CD14-positive monocyte (primary cell): ENCODE measurements at regions not wholly inside any gene's neighbourhood (a gene's known extent, or its start where the extent isn't known, plus 50 kb on each side); places are given as distances from the start of the nearest gene placed in this dataset.

ENCODE experiments used
- DNase-seq, 3 donors: peaks; one replicate each; pipeline ENCODE4 v3.0.0-alpha.2; 2011 to 2022
- H2AFZ ChIP-seq: 2 replicates; pipeline ENCODE4 v1.6.0; 2012; ENCODE audit warnings: mild to moderate bottlenecking, low read depth, low read length, inconsistent platforms; ENCODE audit not compliant: insufficient read depth, poor library complexity, severe bottlenecking
- H3K27ac ChIP-seq, 2 donors: 1 replicate in 1 of 2; 2 replicates in 1 of 2; pipeline ENCODE4 v1.5.1; 2012 to 2013; ENCODE audit warnings: low read length in 2 of 2, control low read depth in 1 of 2, inconsistent platforms in 1 of 2, low read depth in 1 of 2, mild to moderate bottlenecking in 1 of 2
- H3K27me3 ChIP-seq, 2 donors: one replicate each; pipeline versions ENCODE4 v1.6.0 to v1.6.1; 2011 to 2013; ENCODE audit warnings: low read length in 2 of 2; ENCODE audit not compliant: control insufficient read depth in 2 of 2, insufficient read depth in 2 of 2
- H3K36me3 ChIP-seq, 2 donors: replicated peaks in 1 of 2; 1 replicate in 1 of 2; 2 replicates in 1 of 2; pipeline versions ENCODE4 v1.5.1 to v1.6.1; 2012 to 2013; ENCODE audit warnings: low read length in 2 of 2, control low read depth in 1 of 2, inconsistent platforms in 1 of 2, mild to moderate bottlenecking in 1 of 2; ENCODE audit not compliant: insufficient read depth in 2 of 2, control insufficient read depth in 1 of 2
- H3K4me1 ChIP-seq, 2 donors: 1 replicate in 1 of 2; 2 replicates in 1 of 2; pipeline versions ENCODE4 v1.5.1 to v1.6.1; 2012 to 2013; ENCODE audit warnings: low read length in 2 of 2, control low read depth in 1 of 2, inconsistent platforms in 1 of 2, mild to moderate bottlenecking in 1 of 2, moderate library complexity in 1 of 2; ENCODE audit not compliant: insufficient read depth in 2 of 2, control insufficient read depth in 1 of 2
- H3K4me2 ChIP-seq: replicated peaks from 2 replicates; pipeline ENCODE3; 2012; ENCODE audit warnings: low read length, moderate library complexity, mild to moderate bottlenecking; ENCODE audit not compliant: poor library complexity, severe bottlenecking; ENCODE audit errors: extremely low read depth
- H3K4me3 ChIP-seq, 3 experiments: fragments of 200-600 bp in 1 of 3; sonication (generic) in 1 of 3; replicated peaks in 1 of 3; 1 replicate in 2 of 3; 2 replicates in 1 of 3; pipeline ENCODE4 v1.5.1; 2011 to 2013; ENCODE audit warnings: low read length in 3 of 3, mild to moderate bottlenecking in 3 of 3, control low read depth in 2 of 3, low read depth in 2 of 3, inconsistent platforms in 1 of 3, moderate library complexity in 1 of 3
- H3K79me2 ChIP-seq: 2 replicates; pipeline ENCODE4 v1.6.0; 2012; ENCODE audit warnings: mild to moderate bottlenecking, control low read depth, inconsistent platforms, low read length, moderate library complexity; ENCODE audit not compliant: insufficient read depth
- H3K9ac ChIP-seq: 2 replicates; pipeline ENCODE4 v1.6.0; 2017; ENCODE audit warnings: low read length, mild to moderate bottlenecking; ENCODE audit not compliant: insufficient read depth, poor library complexity, severe bottlenecking
- H3K9me3 ChIP-seq, 2 donors: replicated peaks in 1 of 2; 1 replicate in 1 of 2; 2 replicates in 1 of 2; pipeline versions ENCODE4 v1.5.1 to v1.6.1; 2012 to 2013; ENCODE audit warnings: low read length in 2 of 2, control low read depth in 1 of 2; ENCODE audit not compliant: control insufficient read depth in 1 of 2, insufficient read depth in 1 of 2
- H4K20me1 ChIP-seq: 2 replicates; pipeline ENCODE4 v1.6.0; 2012; ENCODE audit warnings: mild to moderate bottlenecking, low read length, control low read depth, moderate library complexity; ENCODE audit not compliant: insufficient read depth
- H3K27ac Mint-ChIP-seq, 7 donors: one replicate each; pipeline ENCODE4 v1.8.0; 2020; ENCODE audit warnings: mild to moderate bottlenecking in 7 of 7, mixed read lengths in 7 of 7, moderate library complexity in 6 of 7, inconsistent platforms in 2 of 7
- H3K27me3 Mint-ChIP-seq, 3 donors: one replicate each; pipeline ENCODE4 v1.8.0; 2021 to 2022; ENCODE audit warnings: low read depth in 3 of 3, mild to moderate bottlenecking in 3 of 3, mixed read lengths in 3 of 3, moderate library complexity in 3 of 3, inconsistent platforms in 1 of 3
- H3K36me3 Mint-ChIP-seq, 2 donors: one replicate each; pipeline ENCODE4 v1.8.0; 2020; ENCODE audit warnings: mixed read lengths in 2 of 2, inconsistent platforms in 1 of 2, mild to moderate bottlenecking in 1 of 2
- H3K4me1 Mint-ChIP-seq: one replicate; pipeline ENCODE4 v1.8.0; 2020; ENCODE audit warnings: mild to moderate bottlenecking, mixed read lengths
- H3K4me3 Mint-ChIP-seq, 2 donors: one replicate each; pipeline ENCODE4 v1.8.0; 2020; ENCODE audit warnings: mild to moderate bottlenecking in 2 of 2, mixed read lengths in 2 of 2, moderate library complexity in 1 of 2
- H3K9me3 Mint-ChIP-seq, 7 donors: one replicate each; pipeline ENCODE4 v1.8.0; 2020 to 2022; ENCODE audit warnings: mixed read lengths in 7 of 7, mild to moderate bottlenecking in 6 of 7, moderate library complexity in 6 of 7, inconsistent platforms in 2 of 7
- WGBS: methylation state at CpG from one replicate; pipeline ENCODE4 v1.1.5; 2013; ENCODE audit warnings: missing lambda C conversion rate; ENCODE audit not compliant: insufficient coverage; 5-methylcytosine and 5-hydroxymethylcytosine counted together
- intact Hi-C, 2 donors: fragments of 100-400 bp; cut with micrococcal nuclease; formaldehyde crosslinking; loops; one replicate each; pipeline versions ENCODE4 v1.15.0 to v1.15.1; 2023
- TF ChIP-seq, protein P1 (sequence below): fragments of 200-600 bp; IDR thresholded peaks from one replicate; pipeline ENCODE4 v1.8.0; 2022; ENCODE audit warnings: antibody characterized with exemption, mild to moderate bottlenecking

- no peak overlapping the region for H3K4me3 Mint-ChIP-seq
- Histone ChIP-seq H3K4me2 (no peak overlapping the region), H3K36me3 (no peaks in the 10 kb centered on the region), H3K27me3 (no peaks in the 10 kb centered on the region), H3K27ac (no peak overlapping the region), H4K20me1 (no peaks in the 10 kb centered on the region), H3K79me2 (no peaks in the 10 kb centered on the region), H3K4me3 (no peak overlapping the region), H3K9me3 (no peaks in the 10 kb centered on the region), H2AFZ (no peak overlapping the region), H3K4me1 (no peaks in the 10 kb centered on the region), H3K9ac (no peak overlapping the region)
- H3K27me3 Mint-ChIP-seq: peaks cover 0 to 6% (median 3%) of the 10 kb centered on the region in 3 donors
- intact Hi-C loops: no loop called here
- peaks cover 0 to 5% (median 3%) of the 10 kb centered on the region in 7 donors for H3K9me3 Mint-ChIP-seq
- DNase-seq: no peak
- no peak overlapping the region for H3K27ac Mint-ChIP-seq
- no peaks in the 10 kb centered on the region for H3K36me3 Mint-ChIP-seq
- no peaks in the 10 kb centered on the region for H3K4me1 Mint-ChIP-seq
- no CpG with 5 or more reads among the region's 2 CpGs for WGBS
- TF ChIP-seq, protein P1, sequence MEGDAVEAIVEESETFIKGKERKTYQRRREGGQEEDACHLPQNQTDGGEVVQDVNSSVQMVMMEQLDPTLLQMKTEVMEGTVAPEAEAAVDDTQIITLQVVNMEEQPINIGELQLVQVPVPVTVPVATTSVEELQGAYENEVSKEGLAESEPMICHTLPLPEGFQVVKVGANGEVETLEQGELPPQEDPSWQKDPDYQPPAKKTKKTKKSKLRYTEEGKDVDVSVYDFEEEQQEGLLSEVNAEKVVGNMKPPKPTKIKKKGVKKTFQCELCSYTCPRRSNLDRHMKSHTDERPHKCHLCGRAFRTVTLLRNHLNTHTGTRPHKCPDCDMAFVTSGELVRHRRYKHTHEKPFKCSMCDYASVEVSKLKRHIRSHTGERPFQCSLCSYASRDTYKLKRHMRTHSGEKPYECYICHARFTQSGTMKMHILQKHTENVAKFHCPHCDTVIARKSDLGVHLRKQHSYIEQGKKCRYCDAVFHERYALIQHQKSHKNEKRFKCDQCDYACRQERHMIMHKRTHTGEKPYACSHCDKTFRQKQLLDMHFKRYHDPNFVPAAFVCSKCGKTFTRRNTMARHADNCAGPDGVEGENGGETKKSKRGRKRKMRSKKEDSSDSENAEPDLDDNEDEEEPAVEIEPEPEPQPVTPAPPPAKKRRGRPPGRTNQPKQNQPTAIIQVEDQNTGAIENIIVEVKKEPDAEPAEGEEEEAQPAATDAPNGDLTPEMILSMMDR: no peak
These were observed 103.0 kb upstream of the FBXO11 start for GRCh38 chr2:48009256-48009655.

DNA sequence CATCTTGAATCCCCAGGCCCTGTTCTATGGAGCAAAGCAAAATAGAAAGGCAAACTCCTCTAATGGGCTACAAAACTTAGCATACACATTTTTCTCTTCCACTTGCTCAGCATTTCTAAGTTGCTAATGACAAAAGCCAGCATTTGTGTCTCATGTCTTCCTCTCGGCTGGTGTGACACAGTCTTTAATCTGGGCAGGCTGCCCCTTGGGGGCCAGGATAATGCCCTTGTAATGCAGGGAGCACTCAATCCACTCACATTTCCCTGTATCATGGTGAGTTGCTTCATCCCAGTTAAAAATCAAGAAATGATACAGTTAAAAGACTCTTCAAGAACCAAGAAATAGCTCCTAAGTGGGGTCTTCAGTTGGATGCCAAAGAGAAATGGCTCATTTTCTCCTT, 109.1 kb upstream of the FBXO11 start:
- TF ChIP-seq, protein P1: no peak

More for the DNA sequence above, 109.1 kb upstream of the FBXO11 start:
- H3K9ac ChIP-seq: no peak overlapping the region
- H3K9me3 ChIP-seq: peaks cover 5 to 8% of the 10 kb centered on the region in 2 donors
- H3K4me3 Mint-ChIP-seq: no peak overlapping the region
- peaks cover 0 to 2% of the 10 kb centered on the region in 2 donors for H3K27me3 ChIP-seq
- H3K4me3 ChIP-seq: no peak overlapping the region
- no peaks in the 10 kb centered on the region for H3K4me1 Mint-ChIP-seq
- H3K79me2 ChIP-seq: no peaks in the 10 kb centered on the region
- no peak for DNase-seq
- no peak overlapping the region for H3K27ac Mint-ChIP-seq
- no peak overlapping the region for H3K4me2 ChIP-seq
- H3K27me3 Mint-ChIP-seq: peaks cover 0 to 6% (median 0%) of the 10 kb centered on the region in 3 donors
- H3K36me3 Mint-ChIP-seq: no peaks in the 10 kb centered on the region
- no peak overlapping the region for H2AFZ ChIP-seq
- no peaks in the 10 kb centered on the region for H3K4me1 ChIP-seq
- H4K20me1 ChIP-seq: no peaks in the 10 kb centered on the region
- WGBS: 100% methylated on average over 1 of the region's 1 CpG
- H3K36me3 ChIP-seq: no peaks in the 10 kb centered on the region
- intact Hi-C loops: no loop called here
- no peak overlapping the region for H3K27ac ChIP-seq
- peaks cover 3 to 14% (median 7%) of the 10 kb centered on the region in 7 donors for H3K9me3 Mint-ChIP-seq
